ENCODE measurements at regions not wholly inside any gene's neighbourhood (a gene's known extent, or its start where the extent isn't known, plus 50 kb on each side); places are given as distances from the start of the nearest gene placed in this dataset.

DNA sequence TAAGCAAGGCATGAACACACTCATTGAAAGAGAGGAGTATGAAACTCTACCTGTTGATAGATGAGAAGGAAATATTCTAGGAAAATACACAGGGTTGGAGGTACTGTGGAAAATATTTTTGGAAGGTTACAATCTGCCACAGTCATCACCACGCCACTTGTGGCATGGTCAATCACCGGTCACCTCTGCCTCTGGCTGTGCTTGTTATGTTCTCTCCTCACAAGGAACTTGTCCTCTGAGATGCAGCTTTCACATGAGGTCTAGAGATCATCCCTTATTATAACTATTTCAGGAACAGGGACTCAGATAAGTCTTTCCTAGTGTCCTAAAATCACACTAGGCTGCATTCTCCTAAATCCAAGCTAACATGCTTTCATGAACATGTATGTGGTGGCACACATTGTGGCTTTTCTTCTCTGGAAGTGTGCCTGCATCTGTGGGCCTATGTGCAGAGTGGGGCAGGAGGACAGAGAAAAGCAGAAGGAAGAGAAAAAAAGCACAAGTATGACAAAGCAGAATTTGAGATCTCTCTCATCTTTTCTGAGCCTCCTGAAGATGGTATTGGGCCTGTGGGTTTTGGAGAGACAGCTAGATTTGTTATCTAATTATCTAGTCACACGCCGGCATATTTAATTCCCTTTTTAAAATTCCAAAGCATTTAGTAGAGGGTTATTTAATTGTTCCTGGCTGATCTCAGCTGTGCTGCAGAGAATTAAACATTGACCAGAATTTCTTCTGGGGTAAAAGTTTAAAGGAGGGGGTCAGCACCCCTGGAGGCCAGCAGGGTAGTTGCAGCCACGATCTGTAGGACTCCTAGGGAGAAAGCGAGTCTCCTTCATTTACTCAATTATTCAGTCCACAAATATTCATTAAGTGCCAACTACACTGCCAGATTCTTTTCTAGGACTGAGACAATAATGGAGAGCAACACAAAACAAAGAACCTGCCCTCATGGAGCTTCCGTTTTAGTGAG lies 294.6 kb downstream of the RDH14 start:
- no peak overlapping the region for H3K4me2 ChIP-seq (ENCODE audit: control insufficient read depth, insufficient read depth)
- H3K4me1 ChIP-seq (ENCODE audit: control insufficient read depth, insufficient read depth, low read length), result no peaks in the 10 kb centered on the region
- no peak overlapping the region for H2AFZ ChIP-seq (ENCODE audit: control insufficient read depth, low read depth, low read length)
- ChIA-PET SMC1A (ENCODE audit: uncharacterized antibody, unreplicated experiment) (no interaction called here), CTCF (interaction anchor here (0.7 kb wide), 1 partner anchor 193 kb away, joined by 3 read pairs; no protein-coding TSS in a partner anchor), RAD21 (ENCODE audit: unreplicated experiment) (no interaction called here), POLR2A (no interaction called here)
- H3K4me3 ChIP-seq, result no peak overlapping the region
- H4K20me1 ChIP-seq (ENCODE audit: control insufficient read depth, insufficient read depth), result no peaks in the 10 kb centered on the region
- in situ Hi-C loops (cut with MboI) (no loop called here), intact Hi-C loops (cut with micrococcal nuclease; ENCODE audit: unreplicated experiment) (no loop called here)
- no peaks in the 10 kb centered on the region for H3K27me3 ChIP-seq (replicated peaks in 1 of 2; ENCODE audit: control insufficient read depth in 2 of 2, insufficient read depth in 2 of 2, low read length in 1 of 2)
- no peak for DNase-seq (ENCODE audit: low read depth, low spot score)
- BruUV-seq (replicated peaks), result no TSS peak
- no peak overlapping the region for H3K27ac ChIP-seq (ENCODE audit: control insufficient read depth, insufficient read depth)
- TF ChIP-seq, protein P1, sequence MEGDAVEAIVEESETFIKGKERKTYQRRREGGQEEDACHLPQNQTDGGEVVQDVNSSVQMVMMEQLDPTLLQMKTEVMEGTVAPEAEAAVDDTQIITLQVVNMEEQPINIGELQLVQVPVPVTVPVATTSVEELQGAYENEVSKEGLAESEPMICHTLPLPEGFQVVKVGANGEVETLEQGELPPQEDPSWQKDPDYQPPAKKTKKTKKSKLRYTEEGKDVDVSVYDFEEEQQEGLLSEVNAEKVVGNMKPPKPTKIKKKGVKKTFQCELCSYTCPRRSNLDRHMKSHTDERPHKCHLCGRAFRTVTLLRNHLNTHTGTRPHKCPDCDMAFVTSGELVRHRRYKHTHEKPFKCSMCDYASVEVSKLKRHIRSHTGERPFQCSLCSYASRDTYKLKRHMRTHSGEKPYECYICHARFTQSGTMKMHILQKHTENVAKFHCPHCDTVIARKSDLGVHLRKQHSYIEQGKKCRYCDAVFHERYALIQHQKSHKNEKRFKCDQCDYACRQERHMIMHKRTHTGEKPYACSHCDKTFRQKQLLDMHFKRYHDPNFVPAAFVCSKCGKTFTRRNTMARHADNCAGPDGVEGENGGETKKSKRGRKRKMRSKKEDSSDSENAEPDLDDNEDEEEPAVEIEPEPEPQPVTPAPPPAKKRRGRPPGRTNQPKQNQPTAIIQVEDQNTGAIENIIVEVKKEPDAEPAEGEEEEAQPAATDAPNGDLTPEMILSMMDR (IDR thresholded peaks at IDR 0.05 in 2 of 3, conservative IDR thresholded peaks at IDR 0.05 in 1 of 3; ENCODE audit: control insufficient read depth in 2 of 3, extremely low read depth in 1 of 3, insufficient read depth in 1 of 3, low read depth in 3 of 3, low read length in 3 of 3), result peak in 2 of 3 experiments; percentile 22 to 36; a peak in 1 of 6 replicates
- TF ChIP-seq IKZF2 (IDR thresholded peaks at IDR 0.05), result no peak
- FAIRE-seq, result no peak
- no peaks in the 10 kb centered on the region for H3K9me3 ChIP-seq (replicated peaks; ENCODE audit: control insufficient read depth, insufficient read depth, low read length)
- no peak overlapping the region for H3K9ac ChIP-seq (ENCODE audit: control insufficient read depth, insufficient read depth, low read length)
- WGBS (ENCODE audit: insufficient coverage, insufficient replicate concordance, low lambda C conversion rate, missing lambda C conversion rate), result 20% methylated on average over 7 of the region's 7 CpGs
- peak; percentile 65 for ATAC-seq
- no peaks in the 10 kb centered on the region for H3K36me3 ChIP-seq (ENCODE audit: control insufficient read depth in 2 of 2, insufficient read depth in 2 of 2, low read length in 1 of 2)
- H3K79me2 ChIP-seq (ENCODE audit: control insufficient read depth, insufficient read depth, low read length), result no peaks in the 10 kb centered on the region

GRCh38 chr2:18262601-18263000 lies 297.9 kb downstream of the RDH14 start:
- H3K9ac ChIP-seq (ENCODE audit: control insufficient read depth, insufficient read depth, low read length), result no peak overlapping the region
- no peaks in the 10 kb centered on the region for H3K79me2 ChIP-seq (ENCODE audit: control insufficient read depth, insufficient read depth, low read length)
- no TSS peak for BruUV-seq (replicated peaks)
- no peak overlapping the region for H3K4me2 ChIP-seq (ENCODE audit: control insufficient read depth, insufficient read depth)
- ChIA-PET RAD21 (ENCODE audit: unreplicated experiment) (no interaction called here), CTCF (no interaction called here), POLR2A (no interaction called here), SMC1A (ENCODE audit: uncharacterized antibody, unreplicated experiment) (no interaction called here)
- no peak overlapping the region for H2AFZ ChIP-seq (ENCODE audit: control insufficient read depth, low read depth, low read length)
- no peaks in the 10 kb centered on the region for H3K9me3 ChIP-seq (replicated peaks; ENCODE audit: control insufficient read depth, insufficient read depth, low read length)
- no peak for FAIRE-seq
- in situ Hi-C loops (cut with MboI) (no loop called here), intact Hi-C loops (cut with micrococcal nuclease; ENCODE audit: unreplicated experiment) (no loop called here)
- H4K20me1 ChIP-seq (ENCODE audit: control insufficient read depth, insufficient read depth), result no peaks in the 10 kb centered on the region
- H3K27me3 ChIP-seq (replicated peaks in 1 of 2; ENCODE audit: control insufficient read depth in 2 of 2, insufficient read depth in 2 of 2, low read length in 1 of 2), result no peaks in the 10 kb centered on the region
- WGBS (ENCODE audit: insufficient coverage, insufficient replicate concordance, low lambda C conversion rate, missing lambda C conversion rate), result 3% methylated on average over 4 of the region's 4 CpGs
- no peaks in the 10 kb centered on the region for H3K36me3 ChIP-seq (ENCODE audit: control insufficient read depth in 2 of 2, insufficient read depth in 2 of 2, low read length in 1 of 2)
- no peak overlapping the region for H3K4me3 ChIP-seq
- ATAC-seq, result no peak
- H3K27ac ChIP-seq (ENCODE audit: control insufficient read depth, insufficient read depth), result no peak overlapping the region
- TF ChIP-seq MEF2B (IDR thresholded peaks at IDR 0.05; ENCODE audit: partially characterized antibody, poor library complexity, severe bottlenecking) (no peak), REST (IDR thresholded peaks at IDR 0.05; ENCODE audit: low read depth, low read length) (no peak)
- TF ChIP-seq, protein P2, sequence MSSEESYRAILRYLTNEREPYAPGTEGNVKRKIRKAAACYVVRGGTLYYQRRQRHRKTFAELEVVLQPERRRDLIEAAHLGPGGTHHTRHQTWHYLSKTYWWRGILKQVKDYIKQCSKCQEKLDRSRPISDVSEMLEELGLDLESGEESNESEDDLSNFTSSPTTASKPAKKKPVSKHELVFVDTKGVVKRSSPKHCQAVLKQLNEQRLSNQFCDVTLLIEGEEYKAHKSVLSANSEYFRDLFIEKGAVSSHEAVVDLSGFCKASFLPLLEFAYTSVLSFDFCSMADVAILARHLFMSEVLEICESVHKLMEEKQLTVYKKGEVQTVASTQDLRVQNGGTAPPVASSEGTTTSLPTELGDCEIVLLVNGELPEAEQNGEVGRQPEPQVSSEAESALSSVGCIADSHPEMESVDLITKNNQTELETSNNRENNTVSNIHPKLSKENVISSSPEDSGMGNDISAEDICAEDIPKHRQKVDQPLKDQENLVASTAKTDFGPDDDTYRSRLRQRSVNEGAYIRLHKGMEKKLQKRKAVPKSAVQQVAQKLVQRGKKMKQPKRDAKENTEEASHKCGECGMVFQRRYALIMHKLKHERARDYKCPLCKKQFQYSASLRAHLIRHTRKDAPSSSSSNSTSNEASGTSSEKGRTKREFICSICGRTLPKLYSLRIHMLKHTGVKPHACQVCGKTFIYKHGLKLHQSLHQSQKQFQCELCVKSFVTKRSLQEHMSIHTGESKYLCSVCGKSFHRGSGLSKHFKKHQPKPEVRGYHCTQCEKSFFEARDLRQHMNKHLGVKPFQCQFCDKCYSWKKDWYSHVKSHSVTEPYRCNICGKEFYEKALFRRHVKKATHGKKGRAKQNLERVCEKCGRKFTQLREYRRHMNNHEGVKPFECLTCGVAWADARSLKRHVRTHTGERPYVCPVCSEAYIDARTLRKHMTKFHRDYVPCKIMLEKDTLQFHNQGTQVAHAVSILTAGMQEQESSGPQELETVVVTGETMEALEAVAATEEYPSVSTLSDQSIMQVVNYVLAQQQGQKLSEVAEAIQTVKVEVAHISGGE (CRISPR knock-in tag; IDR thresholded peaks at IDR 0.05), result no peak
- no peaks in the 10 kb centered on the region for H3K4me1 ChIP-seq (ENCODE audit: control insufficient read depth, insufficient read depth, low read length)
- DNase-seq (ENCODE audit: low read depth, low spot score), result no peak
